HG02870 (cell line): ENCODE measurements at regions not wholly inside any gene's neighbourhood (a gene's known extent, or its start where the extent isn't known, plus 50 kb on each side); places are given as distances from the start of the nearest gene placed in this dataset.

Source experiments
- ATAC-seq: cut with Tn5 transposase; IDR thresholded peaks from one replicate; pipeline ENCODE4 v1.9.1; 2021; ENCODE audit warnings: mild to moderate bottlenecking, moderate library complexity; ENCODE audit not compliant: unreplicated experiment

DNA sequence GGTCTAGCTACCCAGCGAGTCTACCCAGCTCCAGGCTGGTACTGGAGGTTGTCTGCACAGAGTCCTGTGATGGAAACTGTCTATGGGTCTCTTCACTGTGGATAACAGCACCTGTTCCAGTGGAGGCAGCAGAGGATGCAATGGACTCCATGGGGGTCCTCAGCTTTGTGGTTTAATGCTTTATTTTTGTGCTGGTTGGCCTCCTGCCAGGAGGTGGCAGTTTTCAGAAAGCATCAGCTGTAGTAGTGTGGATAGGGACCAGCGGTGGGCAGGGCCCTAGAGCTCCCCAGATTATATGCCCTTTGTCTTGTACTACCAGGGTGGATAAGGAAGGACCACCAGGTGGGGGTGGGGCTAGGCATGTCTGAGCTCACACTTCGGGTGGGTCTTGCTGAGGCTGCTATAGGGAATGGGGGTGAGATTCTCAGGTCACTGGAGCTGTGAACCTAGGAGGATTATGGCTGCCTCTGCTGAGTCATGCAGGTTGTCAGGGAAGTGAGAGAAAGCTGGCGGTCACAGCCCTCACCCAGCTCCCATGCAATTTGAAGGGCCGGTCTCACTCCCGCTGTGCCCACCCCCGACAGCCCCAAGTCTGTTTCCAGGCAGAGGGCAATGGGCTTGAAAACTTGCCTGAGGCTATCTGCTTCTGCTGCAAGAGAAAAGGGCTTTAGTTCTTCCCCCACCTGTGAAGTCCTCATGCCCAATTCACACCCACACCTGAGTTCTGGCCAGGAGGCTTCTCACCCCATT is 397.1 kb downstream of the TLE1 start:
- no peak for ATAC-seq

DNA sequence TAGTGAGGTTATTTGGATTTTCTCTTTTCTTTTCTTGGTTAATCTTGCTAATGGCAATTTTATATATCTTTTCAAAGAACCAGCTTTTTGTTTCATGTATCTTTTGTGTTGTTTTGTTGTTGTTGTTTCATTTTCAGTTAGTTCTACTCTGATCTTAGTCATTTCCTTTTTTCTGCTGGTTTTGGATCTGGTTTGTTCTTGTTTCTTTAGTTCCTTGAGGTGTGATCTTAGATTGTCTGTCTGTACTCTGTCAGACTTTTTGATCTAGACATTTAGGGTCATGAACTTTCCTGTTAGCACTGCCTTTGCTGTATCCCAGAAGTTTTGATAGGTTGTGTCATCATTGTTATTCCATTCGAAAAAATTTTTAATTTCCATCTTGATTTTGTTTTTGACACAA is 399.7 kb downstream of the TLE1 start:
- ATAC-seq: no peak

GRCh38 chr9:81268048-81268447 is 421.3 kb downstream of the TLE1 start:
- ATAC-seq: no peak

- ATAC-seq: no peak
Measured at GRCh38 chr9:81266674-81267073, 422.7 kb downstream of the TLE1 start.

GRCh38 chr9:81266086-81266485 is 423.3 kb downstream of the TLE1 start:
- no peak for ATAC-seq

GRCh38 chr9:81264516-81264915 is 424.8 kb downstream of the TLE1 start:
- ATAC-seq: no peak

DNA sequence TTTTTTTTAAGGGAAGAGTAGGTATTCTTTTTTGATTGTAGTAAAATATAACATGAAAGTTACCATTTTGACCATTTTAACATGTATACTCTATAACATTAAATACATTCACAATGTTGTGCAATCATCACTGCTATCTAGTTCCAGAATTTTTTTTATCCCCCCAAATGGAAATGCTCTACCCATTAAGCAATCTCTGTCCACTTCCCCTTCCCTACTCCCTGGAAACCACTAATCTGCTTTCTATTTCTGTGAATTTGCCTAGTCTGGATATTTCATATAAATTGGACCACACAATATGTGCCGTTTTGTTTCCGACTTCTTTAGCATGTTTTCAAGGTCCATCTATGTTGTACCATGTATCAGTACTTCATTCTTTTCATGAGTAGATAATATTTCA is 429.5 kb downstream of the TLE1 start:
- no peak for ATAC-seq

GRCh38 chr9:81256368-81256767 is 433.0 kb downstream of the TLE1 start:
- no peak for ATAC-seq

- ATAC-seq: no peak
Measured at GRCh38 chr9:81250606-81251005, 438.7 kb downstream of the TLE1 start.

- no peak for ATAC-seq
Measured at GRCh38 chr9:81250041-81250440, 439.3 kb downstream of the TLE1 start.

- no peak for ATAC-seq
Measured at GRCh38 chr9:81245254-81245956, 443.9 kb downstream of the TLE1 start.

- no peak for ATAC-seq
Measured at GRCh38 chr9:81244631-81245030, 444.7 kb downstream of the TLE1 start.

DNA sequence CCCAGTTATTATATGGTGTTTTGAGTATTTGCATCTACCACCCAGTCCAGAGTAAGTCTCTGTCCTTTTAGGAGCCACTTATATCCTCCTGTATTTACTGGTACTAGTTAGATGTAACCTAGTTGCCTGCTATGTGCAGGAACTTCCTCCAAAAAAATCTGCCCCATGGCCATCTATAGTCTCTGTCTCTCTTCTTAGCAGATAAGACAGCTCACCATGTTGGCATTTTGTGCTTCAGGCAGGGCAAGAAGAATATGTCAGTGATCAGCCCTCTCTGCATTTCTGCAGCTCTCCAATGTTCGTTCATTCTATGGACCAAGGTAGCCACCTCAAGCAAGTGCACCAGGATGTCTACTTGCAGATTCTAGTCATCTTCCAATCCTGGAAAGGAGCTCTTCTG is 446.5 kb downstream of the TLE1 start:
- no peak for ATAC-seq

GRCh38 chr9:81239388-81239787 is 450.0 kb downstream of the TLE1 start:
- no peak for ATAC-seq

DNA sequence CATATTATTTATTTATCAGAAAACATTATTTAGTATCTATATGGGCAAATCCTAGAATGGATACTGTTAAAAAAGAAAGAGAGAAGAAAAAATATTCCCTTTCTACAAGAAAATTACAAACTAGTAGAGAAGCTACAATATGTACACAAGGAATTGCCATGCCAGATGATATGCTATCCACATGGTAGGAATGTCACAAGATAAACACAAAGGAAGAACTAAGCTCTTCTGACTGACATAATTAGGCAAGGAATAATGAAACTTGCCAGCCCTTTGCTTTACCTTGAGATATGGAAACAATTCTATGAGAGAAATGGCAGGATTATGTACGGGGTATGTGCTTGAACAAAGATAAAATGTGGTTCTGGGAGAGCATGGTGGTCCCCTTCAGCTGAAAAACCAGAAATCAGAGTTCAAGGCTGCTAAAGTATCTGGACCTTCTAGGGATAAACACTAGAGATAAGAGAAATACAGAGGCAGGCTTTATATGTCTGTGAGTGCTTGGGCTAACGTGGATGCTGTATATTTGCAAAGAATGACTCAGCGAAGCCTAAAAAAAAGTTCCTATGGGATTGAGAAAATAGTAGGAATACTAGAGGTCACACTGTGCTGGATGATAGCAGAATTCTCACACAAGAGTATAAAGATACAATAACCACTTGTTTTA is 451.6 kb downstream of the TLE1 start:
- no peak for ATAC-seq

- ATAC-seq: no peak
Measured at GRCh38 chr9:81234924-81235610, 454.3 kb downstream of the TLE1 start.

DNA sequence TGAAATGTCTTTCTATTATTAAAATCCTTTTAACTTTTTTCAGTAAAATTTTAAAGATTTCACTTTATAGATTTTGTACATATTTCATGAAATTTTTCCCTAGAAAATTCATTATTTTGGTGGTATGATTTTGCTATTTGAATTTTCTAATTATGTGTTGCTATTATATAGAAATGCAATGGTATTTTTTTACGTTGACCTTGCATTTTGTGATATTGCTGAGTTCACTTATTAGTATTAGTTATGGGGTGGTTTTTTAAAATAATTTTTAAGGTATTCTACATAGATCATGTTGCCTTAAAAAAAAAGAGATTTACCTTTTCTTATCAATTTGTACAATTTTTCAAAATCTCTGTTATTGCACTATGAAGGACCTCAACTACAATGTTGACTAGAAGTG is 458.3 kb downstream of the TLE1 start:
- ATAC-seq: no peak

DNA sequence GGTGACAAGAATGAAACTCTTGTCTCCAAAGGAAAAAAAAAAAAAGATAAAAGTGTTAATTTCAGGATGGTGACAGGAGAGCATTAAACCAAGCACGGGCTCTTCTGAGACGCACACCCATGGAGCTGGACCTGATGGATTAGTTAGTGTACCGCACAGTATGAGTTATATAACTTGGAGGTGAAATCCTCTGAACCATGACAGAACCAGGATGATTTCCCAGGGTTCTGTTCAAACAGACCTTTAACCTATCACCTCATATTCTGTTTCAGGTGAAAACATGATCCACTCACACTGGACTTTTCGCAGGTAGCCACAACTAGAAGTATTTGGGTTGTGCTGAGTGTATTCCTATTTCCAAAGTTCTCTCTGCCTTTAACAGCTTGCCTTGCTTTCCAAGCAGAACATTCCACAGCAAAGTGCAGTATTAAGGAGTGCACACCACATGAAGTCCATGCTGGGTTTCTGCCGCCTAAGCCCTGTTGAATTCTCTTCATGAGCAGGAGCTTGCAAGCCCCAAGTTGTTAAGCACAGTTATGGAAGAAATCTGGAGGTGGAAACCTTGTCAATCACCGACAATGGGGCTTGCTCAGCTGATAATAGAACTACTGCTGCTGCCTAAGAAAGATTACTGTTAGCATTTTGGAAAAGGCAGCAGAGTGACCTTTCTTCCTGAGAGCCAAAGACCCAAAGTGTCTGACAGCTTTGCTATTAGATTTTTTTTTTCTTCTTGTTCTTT is 461.7 kb downstream of the TLE1 start:
- ATAC-seq: no peak

GRCh38 chr9:81225596-81225995 is 463.8 kb downstream of the TLE1 start:
- ATAC-seq: no peak

DNA sequence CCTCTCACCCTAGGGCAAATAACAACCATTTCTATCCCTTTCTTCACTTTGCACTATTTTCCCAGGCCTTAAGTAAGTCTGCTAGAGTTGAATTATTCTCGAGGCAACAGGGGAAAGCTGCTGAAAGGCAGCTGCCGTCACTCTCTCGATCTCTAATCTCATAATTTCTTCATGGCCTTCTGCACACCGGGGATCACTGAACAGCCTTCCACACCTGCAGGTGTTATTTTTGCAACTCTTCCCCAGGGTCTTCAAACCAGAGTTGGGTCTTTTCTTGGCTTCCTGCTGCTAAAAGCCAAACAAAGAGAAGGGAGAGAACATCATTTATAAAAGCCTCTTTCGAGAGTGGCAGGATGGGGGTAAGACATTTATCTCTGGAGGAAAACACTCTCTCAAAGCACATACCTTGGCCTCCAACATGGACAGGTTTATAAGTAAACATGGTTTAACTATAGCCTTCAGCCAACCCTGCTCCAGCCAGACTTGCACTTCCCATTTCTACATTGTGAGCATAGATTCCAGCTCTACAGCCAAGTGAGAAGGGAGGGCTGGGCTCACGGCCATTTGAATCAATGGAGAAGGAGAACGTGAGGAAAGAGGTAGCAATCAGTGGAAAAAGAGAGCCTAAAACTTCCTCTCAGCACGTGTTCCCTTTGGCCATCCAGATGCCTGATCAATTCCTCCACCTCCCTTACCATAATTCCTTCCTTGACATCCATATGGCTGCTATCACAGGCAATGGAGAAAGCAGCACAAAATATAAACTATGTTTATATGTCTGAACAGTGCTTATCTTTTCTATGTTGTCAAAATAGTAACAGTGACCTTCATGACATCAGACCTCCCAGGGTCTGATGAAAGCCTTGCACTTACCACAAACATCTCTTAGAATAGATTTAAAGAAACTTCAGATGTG is 464.9 kb downstream of the TLE1 start:
- ATAC-seq: no peak
